Amygdala (tissue), 56 donors: ENCODE measurements at regions not wholly inside any gene's neighbourhood (a gene's known extent, or its start where the extent isn't known, plus 50 kb on each side); places are given as distances from the start of the nearest gene placed in this dataset.

Experiments used
- DNase-seq, 56 donors: peaks; one replicate each; lab custom pipeline; 2025; lab: John Stamatoyannopoulos, UW

DNA sequence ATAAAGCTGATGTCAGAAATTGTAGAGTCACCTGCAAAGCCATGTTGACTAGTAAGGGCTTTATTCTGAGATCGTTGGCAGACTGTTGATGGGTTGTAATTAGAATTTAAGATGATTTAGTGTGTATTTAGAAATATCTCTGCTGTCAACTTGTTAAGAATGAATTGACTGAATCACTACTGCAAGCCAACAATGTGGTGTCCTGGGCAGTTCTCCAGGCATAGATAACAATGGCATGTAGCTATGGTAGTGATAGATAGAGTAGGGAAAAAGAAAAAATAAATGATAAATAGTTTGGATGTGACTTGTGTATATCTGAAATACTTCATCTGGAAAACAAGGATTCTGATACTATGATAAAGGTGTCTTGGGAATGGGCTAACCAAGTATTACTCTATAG, 640.2 kb downstream of the ARL4A start:
- no peak for DNase-seq

GRCh38 chr7:13333371-13333770, 645.9 kb downstream of the ARL4A start:
- DNase-seq = no peak

GRCh38 chr7:13336227-13336626, 648.8 kb downstream of the ARL4A start:
- no peak for DNase-seq

DNA sequence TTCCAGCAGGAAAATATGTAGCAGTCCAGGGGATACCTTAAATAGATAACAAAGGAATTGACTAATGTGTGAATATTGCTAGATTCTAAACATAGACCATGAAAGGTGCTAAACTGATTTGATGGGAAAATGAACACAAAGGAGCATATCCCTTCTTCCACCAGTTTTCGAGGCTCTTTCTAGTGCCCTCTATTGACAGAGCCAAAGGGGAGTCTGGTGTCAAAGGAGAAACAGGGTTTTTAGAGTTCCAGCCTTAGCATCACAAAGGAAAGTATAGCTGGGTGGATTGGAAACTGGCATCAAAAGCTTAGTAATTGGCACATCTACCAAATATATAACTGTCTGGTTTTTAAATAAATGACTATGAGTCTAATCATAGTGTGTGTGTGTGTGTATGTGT, 636.8 kb downstream of the ETV1 start:
- no peak for DNase-seq

GRCh38 chr7:13359656-13360055, 629.8 kb downstream of the ETV1 start:
- no peak for DNase-seq

GRCh38 chr7:13386741-13387140, 602.7 kb downstream of the ETV1 start:
- no peak for DNase-seq

- no peak for DNase-seq
These were observed 581.6 kb downstream of the ETV1 start for GRCh38 chr7:13407911-13408310.

- DNase-seq = no peak
These were observed 578.3 kb downstream of the ETV1 start for GRCh38 chr7:13411151-13411550.

DNA sequence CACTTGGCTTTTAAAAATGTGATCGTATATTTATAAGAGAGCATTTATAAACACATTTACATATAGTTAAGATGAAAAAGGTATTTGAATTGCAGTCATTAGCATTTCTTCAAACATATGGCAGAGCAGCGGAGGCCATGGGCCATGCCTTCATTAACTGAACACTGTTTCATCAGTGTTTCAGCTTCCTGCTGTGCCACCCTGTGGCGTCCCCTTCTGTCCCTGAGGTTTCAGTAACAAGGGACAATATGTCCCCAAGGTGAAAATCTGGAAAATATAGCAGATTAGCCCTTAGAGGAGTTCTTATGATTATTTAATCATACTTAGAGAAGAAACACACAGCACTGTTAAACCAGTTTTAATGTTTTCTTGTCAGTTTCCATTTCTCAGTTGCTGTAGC, 577.8 kb downstream of the ETV1 start:
- peak in 1 of 56 donors; percentile 0 for DNase-seq

DNA sequence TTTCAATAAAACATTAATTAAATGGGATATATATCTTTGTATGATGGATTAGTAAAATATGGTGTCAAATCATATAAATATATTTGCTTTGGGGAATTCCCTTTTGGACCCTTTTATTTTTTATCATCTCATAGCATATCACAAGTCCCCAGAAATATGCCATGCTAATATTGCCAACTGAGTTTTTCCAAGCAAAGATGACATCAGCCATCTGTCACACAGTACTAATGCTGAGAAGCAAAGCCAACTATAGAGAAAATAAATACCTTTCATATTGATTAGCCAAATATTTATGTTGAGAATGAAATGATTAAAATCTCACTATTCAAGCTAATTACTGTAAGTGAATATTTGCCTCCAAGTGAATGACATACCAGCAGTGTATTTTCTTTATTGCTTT, 575.3 kb downstream of the ETV1 start:
- DNase-seq = no peak

DNA sequence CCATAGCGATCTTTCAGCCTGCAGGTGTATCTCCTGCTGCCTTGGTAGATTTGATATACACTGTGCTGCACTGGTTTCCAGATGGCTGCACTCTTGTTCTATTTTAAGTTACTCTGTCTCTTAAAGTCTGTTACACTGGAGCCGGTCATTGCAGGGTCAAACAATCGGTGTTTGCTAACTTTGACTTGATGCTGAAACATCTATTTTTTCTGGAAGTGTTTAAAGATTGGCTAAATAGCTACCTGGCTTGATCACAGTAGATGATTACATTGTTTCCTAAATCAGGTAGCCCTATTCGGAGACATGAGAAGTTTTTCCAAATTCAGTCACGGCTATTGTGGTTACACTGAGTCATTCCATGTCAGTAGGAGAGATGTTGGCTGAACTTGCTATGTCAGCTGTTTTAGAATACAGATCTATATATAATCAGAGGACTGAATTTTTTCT, 574.8 kb downstream of the ETV1 start:
- no peak for DNase-seq

DNA sequence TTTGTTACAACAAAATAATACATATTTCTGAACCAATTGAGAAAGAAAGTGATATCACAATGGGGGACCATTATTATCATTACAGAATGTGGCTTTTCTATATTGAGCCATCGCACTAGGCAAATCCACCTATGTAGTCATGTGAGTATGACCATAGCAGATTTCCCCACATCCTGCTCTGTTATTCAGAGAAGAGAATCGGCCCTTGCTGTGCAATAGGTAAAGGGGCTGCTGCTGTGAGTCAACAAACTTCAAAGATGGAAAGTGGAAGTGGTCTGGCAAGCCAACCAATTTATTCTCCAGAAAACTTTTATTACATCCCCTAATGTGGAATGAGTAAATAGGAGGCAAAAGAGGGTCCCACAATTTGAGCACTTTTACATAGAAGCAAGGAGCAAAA, 573.4 kb downstream of the ETV1 start:
- DNase-seq = no peak

GRCh38 chr7:13416544-13416943, 572.9 kb downstream of the ETV1 start:
- DNase-seq = no peak

DNA sequence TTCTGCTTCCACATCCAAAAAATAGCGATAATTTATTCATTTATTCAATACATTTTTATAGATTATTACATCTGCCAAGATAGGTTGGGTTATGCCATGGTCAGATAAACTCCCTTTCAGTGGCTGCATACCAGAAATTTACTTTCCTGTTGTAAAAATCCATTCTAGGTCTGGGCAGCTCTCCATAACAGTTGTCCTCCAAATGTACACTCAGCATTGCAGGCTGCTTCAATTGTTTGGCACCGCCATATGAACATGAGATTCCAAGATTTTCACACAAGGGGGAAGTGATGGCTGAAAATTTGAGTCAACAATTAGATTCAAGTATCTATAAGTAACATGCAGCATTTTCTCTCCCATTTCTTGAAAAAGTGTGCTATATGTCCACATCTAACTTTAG, 568.7 kb downstream of the ETV1 start:
- no peak for DNase-seq

DNA sequence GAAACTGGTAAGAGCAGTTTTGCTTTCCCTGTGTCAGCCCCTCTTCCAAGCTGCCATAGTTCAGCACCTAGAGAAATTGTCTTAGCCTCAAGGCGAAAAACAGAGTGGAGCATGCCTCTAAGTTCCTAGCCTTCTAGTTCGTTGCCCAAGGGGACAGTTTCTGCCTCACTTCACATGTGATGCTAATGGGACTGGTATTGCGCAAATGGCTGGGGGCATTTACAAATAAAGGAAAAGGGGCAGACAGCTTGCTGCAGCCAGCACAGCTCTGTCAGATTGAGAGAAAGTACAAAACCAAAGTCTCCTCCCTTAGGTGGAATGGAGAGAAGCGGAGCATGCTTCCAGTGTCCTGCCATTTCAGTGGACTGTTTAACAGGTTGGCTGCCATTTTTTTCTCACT, 567.7 kb downstream of the ETV1 start:
- no peak for DNase-seq

DNA sequence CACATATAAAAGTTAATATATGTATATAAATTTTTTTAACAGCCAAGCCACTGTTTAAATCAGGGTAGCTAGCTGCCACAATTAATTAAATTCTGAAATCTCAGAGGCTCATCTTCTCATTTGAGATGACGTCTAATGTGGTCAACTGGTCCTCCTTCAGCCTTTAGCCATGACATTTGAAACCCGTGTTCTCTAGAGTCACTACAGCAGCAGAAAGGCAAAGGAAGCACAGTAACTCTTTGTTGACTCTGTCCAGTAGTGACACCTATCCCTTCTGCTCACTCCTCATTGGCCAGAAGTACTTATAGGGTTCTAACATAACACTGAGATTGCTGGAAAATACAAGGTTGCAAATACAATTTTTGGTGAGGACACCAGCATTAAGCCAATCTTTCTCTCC, 555.5 kb downstream of the ETV1 start:
- DNase-seq = no peak

GRCh38 chr7:13442226-13442625, 547.2 kb downstream of the ETV1 start:
- no peak for DNase-seq

GRCh38 chr7:13447637-13448036, 541.8 kb downstream of the ETV1 start:
- no peak for DNase-seq

DNA sequence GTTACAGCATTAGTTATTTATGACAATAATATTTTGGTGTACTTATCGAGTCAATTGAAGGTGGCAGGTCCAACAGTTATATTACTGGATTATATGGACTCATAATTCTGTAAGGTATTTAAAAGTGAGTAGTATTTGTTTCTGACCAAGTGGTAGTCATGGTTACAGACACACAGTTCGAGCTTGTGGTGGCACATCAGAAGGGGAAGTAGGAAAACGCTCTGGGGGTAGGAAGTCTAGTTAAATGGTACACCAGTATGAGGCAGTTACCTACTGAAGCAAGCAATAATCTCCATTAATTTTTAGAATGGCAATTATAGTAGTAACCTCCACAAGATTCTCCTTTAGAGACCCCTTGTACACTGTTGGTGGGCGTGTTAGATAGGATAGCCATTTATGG, 541.2 kb downstream of the ETV1 start:
- DNase-seq = no peak

DNA sequence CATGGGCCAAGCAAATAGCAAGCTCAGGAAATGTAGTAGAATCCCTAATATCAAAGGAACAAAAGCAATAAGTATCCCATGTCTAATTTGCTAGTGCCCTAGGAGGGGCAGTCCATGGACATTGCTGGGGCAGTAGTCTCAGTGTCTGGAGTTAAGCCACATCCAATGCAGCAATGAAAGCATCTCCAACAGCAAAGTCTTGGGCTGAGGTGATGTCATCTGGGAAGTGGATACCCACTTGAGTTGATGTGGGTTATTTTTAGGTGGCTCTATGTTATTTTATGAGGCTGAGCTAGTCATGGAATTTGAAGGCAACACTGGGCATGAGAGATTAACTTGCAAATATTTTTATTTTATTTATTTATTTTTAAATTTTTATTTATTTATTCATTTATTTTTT, 540.0 kb downstream of the ETV1 start:
- no peak for DNase-seq

- no peak for DNase-seq
These were observed 534.4 kb downstream of the ETV1 start for GRCh38 chr7:13454916-13455592.

GRCh38 chr7:13457790-13458189, 531.7 kb downstream of the ETV1 start:
- DNase-seq = peak in 8 of 56 donors; percentile 1 to 21 (median 4)
